ENCODE measurements at regions not wholly inside any gene's neighbourhood (a gene's known extent, or its start where the extent isn't known, plus 50 kb on each side); places are given as distances from the start of the nearest gene placed in this dataset.

- Histone ChIP-seq H2BK120ac (ENCODE audit: low read depth, low read length) (no peak overlapping the region), H4K91ac (ENCODE audit: insufficient read depth, low read depth, low read length) (no peak overlapping the region), H3K4me1 (ENCODE audit: control insufficient read depth, insufficient read depth, low read length) (no peaks in the 10 kb centered on the region), H2AFZ (replicated peaks; ENCODE audit: low read length, poor library complexity) (no peak overlapping the region), H2BK15ac (ENCODE audit: low read depth, low read length) (no peak overlapping the region), H2AK9ac (replicated peaks; ENCODE audit: low read depth, low read length, poor library complexity) (no peak overlapping the region), H3K4ac (ENCODE audit: low read depth, low read length) (no peak overlapping the region), H3K23ac (ENCODE audit: low read depth, low read length) (no peak overlapping the region), H3K27me3 (ENCODE audit: control insufficient read depth, insufficient read depth, low read length) (no peaks in the 10 kb centered on the region), H4K5ac (ENCODE audit: low read depth, low read length) (no peak overlapping the region), H3K27ac (ENCODE audit: insufficient read depth, low read length) (no peak overlapping the region), H4K8ac (ENCODE audit: low read depth in 2 of 2, low read length in 2 of 2) (no peak overlapping the region), H3K9me1 (ENCODE audit: insufficient read depth, low read length) (no peaks in the 10 kb centered on the region), H3K36me3 (ENCODE audit: control insufficient read depth, insufficient read depth, low read length) (no peaks in the 10 kb centered on the region), H3K9me3 (ENCODE audit: control insufficient read depth, insufficient read depth, low read length) (no peaks in the 10 kb centered on the region), H2BK20ac (ENCODE audit: low read depth, low read length) (no peak overlapping the region), H3K4me2 (ENCODE audit: low read depth, low read length) (no peak overlapping the region), H3K14ac (replicated peaks; ENCODE audit: low read depth, low read length) (no peak overlapping the region), H3K18ac (ENCODE audit: low read depth, low read length) (no peak overlapping the region), H2AK5ac (ENCODE audit: low read depth, low read length) (no peak overlapping the region), H3K4me3 (ENCODE audit: insufficient read depth, low read depth, low read length) (no peak overlapping the region), H3K56ac (ENCODE audit: extremely low read depth, insufficient read depth, low read length) (no peak overlapping the region), H3K9ac (ENCODE audit: low read depth, low read length) (no peak overlapping the region), H2BK5ac (ENCODE audit: low read depth, low read length, poor library complexity, severe bottlenecking) (no peak overlapping the region), H4K20me1 (ENCODE audit: insufficient read depth, low read length) (no peaks in the 10 kb centered on the region), H3K79me1 (ENCODE audit: low read depth in 1 of 2, low read length in 2 of 2) (no peaks in the 10 kb centered on the region)
- TF ChIP-seq CEBPB (IDR thresholded peaks at IDR 0.05; ENCODE audit: low read depth, low read length) (no peak), CHD1 (IDR thresholded peaks at IDR 0.05; ENCODE audit: low read depth, low read length) (no peak), MAFK (IDR thresholded peaks at IDR 0.05; ENCODE audit: low read depth, low read length) (no peak), RAD21 (IDR thresholded peaks at IDR 0.05; ENCODE audit: low read length) (no peak), SMC3 (IDR thresholded peaks at IDR 0.05; ENCODE audit: low read depth, low read length) (no peak), FOS (IDR thresholded peaks at IDR 0.05; ENCODE audit: low read depth, low read length) (no peak)
- TF ChIP-seq, protein P1, sequence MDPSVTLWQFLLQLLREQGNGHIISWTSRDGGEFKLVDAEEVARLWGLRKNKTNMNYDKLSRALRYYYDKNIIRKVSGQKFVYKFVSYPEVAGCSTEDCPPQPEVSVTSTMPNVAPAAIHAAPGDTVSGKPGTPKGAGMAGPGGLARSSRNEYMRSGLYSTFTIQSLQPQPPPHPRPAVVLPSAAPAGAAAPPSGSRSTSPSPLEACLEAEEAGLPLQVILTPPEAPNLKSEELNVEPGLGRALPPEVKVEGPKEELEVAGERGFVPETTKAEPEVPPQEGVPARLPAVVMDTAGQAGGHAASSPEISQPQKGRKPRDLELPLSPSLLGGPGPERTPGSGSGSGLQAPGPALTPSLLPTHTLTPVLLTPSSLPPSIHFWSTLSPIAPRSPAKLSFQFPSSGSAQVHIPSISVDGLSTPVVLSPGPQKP (IDR thresholded peaks at IDR 0.05; ENCODE audit: borderline replicate concordance, low read depth, low read length): no peak
- DNase-seq (no peak), ATAC-seq (ENCODE audit: low read depth) (no peak)
- CTCF ChIA-PET: no interaction called here
- WGBS, 2 experiments (ENCODE audit: extremely low coverage in 2 of 2, insufficient read length in 1 of 2): no CpG with 5 or more reads among the region's 4 CpGs
- POLR2A ChIA-PET (ENCODE audit: unreplicated experiment): no interaction called here
- dilution Hi-C loops (cut with HindIII; ENCODE audit: low sequenced_read_pairs, unreplicated experiment): no loop called here
- no TSS peak for BruUV-seq (replicated peaks)
- in situ Hi-C loops (cut with MboI; ENCODE audit: low sequenced_read_pairs): no loop called here
- intact Hi-C loops (cut with micrococcal nuclease): no loop called here
Observed at GRCh38 chr4:187046471-187046870, 322.8 kb upstream of the FAT1 start.
